ENCODE measurements at regions not wholly inside any gene's neighbourhood (a gene's known extent, or its start where the extent isn't known, plus 50 kb on each side); places are given as distances from the start of the nearest gene placed in this dataset.

DNA sequence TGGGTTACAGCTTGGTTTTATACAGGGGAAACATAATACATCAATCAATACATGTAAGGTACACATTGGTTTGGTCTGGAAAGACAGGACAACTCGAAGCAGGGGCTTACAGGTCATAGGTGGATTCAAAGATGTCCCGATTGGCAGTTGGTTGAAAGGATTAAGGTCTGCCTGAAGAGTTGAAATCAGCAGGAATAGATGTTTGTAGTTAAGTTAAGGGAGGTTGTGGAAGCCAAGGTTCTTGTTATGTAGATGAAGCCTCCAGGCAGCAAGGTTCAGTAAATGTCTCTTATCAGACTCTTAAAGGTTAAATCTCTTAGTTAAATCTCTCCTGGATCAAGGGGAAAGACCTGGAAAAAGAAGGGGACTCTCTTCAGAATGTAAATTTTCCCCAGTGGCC lies 58.4 kb upstream of the MINAR1 start:
- TF ChIP-seq, protein P1, sequence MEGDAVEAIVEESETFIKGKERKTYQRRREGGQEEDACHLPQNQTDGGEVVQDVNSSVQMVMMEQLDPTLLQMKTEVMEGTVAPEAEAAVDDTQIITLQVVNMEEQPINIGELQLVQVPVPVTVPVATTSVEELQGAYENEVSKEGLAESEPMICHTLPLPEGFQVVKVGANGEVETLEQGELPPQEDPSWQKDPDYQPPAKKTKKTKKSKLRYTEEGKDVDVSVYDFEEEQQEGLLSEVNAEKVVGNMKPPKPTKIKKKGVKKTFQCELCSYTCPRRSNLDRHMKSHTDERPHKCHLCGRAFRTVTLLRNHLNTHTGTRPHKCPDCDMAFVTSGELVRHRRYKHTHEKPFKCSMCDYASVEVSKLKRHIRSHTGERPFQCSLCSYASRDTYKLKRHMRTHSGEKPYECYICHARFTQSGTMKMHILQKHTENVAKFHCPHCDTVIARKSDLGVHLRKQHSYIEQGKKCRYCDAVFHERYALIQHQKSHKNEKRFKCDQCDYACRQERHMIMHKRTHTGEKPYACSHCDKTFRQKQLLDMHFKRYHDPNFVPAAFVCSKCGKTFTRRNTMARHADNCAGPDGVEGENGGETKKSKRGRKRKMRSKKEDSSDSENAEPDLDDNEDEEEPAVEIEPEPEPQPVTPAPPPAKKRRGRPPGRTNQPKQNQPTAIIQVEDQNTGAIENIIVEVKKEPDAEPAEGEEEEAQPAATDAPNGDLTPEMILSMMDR (IDR thresholded peaks at IDR 0.05), result no peak
- TF ChIP-seq POLR2A (IDR thresholded peaks at IDR 0.05), result no peak
